ENCODE measurements at regions not wholly inside any gene's neighbourhood (a gene's known extent, or its start where the extent isn't known, plus 50 kb on each side); places are given as distances from the start of the nearest gene placed in this dataset.

DNA sequence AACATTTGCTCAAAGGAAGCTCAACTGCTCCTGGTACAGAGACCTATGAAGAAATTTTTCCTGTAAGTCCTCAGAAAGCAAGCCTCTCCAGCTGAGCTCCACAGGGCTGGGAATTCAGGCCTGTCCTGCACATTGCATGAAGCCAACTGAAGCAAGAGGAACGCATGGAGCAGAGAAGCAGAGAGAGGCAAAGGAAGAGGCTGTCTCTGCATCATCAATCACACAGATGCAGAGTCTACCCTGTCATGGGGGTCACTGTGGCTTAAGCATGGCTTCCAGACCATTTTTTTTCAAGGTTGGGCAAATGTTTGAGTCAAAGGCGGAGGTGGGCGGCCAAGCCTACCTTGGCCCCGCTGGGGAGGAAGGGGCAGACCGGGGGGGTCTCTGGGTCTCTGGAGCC lies 110.3 kb upstream of the MSX1 start:
- no peak overlapping the region for H3K4me3 ChIP-seq (ENCODE audit: low read depth, low read length)
- TF ChIP-seq, protein P1, sequence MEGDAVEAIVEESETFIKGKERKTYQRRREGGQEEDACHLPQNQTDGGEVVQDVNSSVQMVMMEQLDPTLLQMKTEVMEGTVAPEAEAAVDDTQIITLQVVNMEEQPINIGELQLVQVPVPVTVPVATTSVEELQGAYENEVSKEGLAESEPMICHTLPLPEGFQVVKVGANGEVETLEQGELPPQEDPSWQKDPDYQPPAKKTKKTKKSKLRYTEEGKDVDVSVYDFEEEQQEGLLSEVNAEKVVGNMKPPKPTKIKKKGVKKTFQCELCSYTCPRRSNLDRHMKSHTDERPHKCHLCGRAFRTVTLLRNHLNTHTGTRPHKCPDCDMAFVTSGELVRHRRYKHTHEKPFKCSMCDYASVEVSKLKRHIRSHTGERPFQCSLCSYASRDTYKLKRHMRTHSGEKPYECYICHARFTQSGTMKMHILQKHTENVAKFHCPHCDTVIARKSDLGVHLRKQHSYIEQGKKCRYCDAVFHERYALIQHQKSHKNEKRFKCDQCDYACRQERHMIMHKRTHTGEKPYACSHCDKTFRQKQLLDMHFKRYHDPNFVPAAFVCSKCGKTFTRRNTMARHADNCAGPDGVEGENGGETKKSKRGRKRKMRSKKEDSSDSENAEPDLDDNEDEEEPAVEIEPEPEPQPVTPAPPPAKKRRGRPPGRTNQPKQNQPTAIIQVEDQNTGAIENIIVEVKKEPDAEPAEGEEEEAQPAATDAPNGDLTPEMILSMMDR (IDR thresholded peaks at IDR 0.05; ENCODE audit: borderline replicate concordance, insufficient read depth, low read depth, low read length) = no peak

DNA sequence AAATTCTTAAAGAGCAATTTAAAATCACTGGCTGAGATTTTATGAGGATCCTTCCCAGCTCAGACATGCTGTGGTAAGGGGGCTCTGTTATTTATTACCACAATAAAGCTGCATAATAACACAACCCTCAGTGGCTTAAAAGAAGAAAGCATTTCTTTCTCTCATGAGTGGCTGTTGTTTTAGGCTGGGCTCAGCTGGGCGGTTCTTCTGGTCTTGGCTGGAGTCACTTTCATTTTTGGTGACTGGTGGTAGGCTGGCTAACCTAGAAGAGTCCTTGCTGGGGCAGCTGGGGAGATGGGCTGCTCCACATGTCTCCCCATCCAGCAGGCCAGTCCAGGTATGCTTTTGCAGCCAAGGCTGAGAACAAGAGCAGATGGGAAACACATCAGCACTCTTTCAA lies 113.0 kb upstream of the MSX1 start:
- H3K4me3 ChIP-seq (ENCODE audit: low read depth, low read length) = no peak overlapping the region
- TF ChIP-seq, protein P1 (IDR thresholded peaks at IDR 0.05; ENCODE audit: borderline replicate concordance, insufficient read depth, low read depth, low read length) = no peak

GRCh38 chr4:4740071-4740470 lies 119.4 kb upstream of the MSX1 start:
- TF ChIP-seq, protein P1 (IDR thresholded peaks at IDR 0.05; ENCODE audit: borderline replicate concordance, insufficient read depth, low read depth, low read length) = no peak
- no peak overlapping the region for H3K4me3 ChIP-seq (ENCODE audit: low read depth, low read length)

DNA sequence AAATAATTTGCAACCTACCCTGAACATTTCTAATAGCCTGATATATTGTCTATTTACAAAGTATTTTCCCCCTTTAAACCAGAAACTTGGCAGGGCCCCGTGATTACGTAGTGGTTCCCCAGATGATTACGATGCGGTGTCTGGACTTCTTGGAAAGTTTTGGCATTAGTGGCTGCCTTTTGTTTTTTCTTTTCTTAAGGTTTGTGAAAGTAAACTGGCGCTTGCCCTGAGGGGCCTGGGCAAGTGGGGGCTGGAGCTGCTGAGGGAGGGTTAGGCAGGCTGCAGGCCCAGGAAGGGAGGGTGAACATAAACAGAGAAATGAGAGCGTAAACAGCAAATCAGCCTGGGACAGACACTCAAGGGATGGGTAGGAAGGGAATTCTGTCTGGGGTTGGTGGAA lies 123.6 kb upstream of the MSX1 start:
- no peak overlapping the region for H3K4me3 ChIP-seq (ENCODE audit: low read depth, low read length)
- TF ChIP-seq, protein P1 (IDR thresholded peaks at IDR 0.05; ENCODE audit: borderline replicate concordance, insufficient read depth, low read depth, low read length) = no peak

GRCh38 chr4:4735136-4735750 lies 124.2 kb upstream of the MSX1 start:
- TF ChIP-seq, protein P1 (IDR thresholded peaks at IDR 0.05; ENCODE audit: borderline replicate concordance, insufficient read depth, low read depth, low read length) = no peak
- H3K4me3 ChIP-seq (ENCODE audit: low read depth, low read length) = no peak overlapping the region

DNA sequence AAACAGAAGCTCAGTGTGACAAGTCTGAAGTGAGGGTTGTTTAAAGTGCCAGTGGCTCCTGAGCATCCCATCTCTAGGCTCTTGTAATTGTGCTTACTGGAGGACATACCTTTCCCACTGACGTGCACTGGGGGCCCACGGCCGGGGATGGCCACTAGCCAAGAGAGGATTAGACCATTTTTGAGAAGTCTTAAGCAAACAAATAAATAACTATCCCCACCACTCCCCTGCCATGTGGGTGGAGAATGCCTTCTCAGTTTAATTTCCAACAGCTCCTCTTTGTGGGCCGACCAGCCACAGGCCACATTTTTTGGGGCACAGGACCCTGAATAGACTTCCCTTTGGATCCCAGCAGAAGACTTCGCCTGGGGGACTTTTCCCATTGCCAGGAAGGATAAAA lies 125.0 kb upstream of the MSX1 start:
- no peak overlapping the region for H3K4me3 ChIP-seq (ENCODE audit: low read depth, low read length)
- TF ChIP-seq, protein P1 (IDR thresholded peaks at IDR 0.05; ENCODE audit: borderline replicate concordance, insufficient read depth, low read depth, low read length) = no peak

DNA sequence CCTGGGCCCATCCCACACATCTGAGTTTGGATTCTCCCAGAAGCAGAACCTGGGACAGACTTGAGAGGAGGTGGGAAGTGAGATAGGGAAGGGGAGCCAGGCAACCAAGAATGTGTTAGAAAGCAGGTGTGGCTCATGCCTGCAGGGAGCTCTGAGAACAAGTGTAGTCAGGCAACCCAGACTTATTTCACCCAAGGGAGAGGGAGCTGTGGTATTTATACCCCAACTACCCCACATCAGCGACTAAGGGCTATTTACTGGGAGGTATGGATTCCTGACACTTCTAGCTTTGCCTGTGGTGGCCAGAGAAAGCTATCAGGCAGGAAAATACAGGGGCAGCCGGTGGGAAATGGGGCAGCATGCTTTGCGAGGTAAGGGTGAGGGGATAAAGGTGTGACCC lies 125.8 kb upstream of the MSX1 start:
- no peak overlapping the region for H3K4me3 ChIP-seq (ENCODE audit: low read depth, low read length)
- TF ChIP-seq, protein P1 (IDR thresholded peaks at IDR 0.05; ENCODE audit: borderline replicate concordance, insufficient read depth, low read depth, low read length) = no peak

All from GM12875 (cell line).